HG03432 (cell line): ENCODE measurements at regions not wholly inside any gene's neighbourhood (a gene's known extent, or its start where the extent isn't known, plus 50 kb on each side); places are given as distances from the start of the nearest gene placed in this dataset.
"Not testable (repeated sequence)": the region's sequence is repeated elsewhere in the genome, so short reads cannot be mapped to it uniquely, and the experiment has no call there.

ENCODE experiments used
- ATAC-seq: cut with Tn5 transposase; IDR thresholded peaks from one replicate; pipeline ENCODE4 v1.9.1; 2021; ENCODE audit warnings: mild to moderate bottlenecking, moderate library complexity; ENCODE audit not compliant: unreplicated experiment

DNA sequence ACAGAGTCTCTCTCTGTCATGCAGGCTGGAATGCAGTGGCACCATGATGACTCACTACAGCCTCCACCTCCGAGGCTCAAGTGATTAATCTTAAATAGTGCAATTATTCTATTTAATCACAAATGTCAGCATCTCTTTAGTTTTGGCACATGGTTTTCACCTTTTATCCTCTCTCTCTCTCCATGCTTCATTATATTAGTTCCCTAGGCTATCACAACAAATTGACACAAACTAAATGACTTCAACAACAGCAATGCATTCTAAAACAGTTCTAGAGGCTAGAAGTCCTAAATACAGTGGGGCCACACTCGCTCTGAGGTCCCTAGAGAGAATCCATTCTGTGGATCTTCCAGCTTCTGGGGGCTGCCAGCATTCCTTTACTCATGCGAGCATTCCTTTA is 178.2 kb upstream of the ZNG1F start:
- ATAC-seq = not testable (repeated sequence)

GRCh38 chr9:41361790-41362189 is 172.7 kb upstream of the ZNG1F start:
- ATAC-seq = not testable (repeated sequence)

- ATAC-seq = peak; percentile 60
These were observed 170.0 kb upstream of the ZNG1F start for GRCh38 chr9:41359116-41359515.

- ATAC-seq = not testable (repeated sequence)
These were observed 169.6 kb upstream of the ZNG1F start for GRCh38 chr9:41358682-41359081.

DNA sequence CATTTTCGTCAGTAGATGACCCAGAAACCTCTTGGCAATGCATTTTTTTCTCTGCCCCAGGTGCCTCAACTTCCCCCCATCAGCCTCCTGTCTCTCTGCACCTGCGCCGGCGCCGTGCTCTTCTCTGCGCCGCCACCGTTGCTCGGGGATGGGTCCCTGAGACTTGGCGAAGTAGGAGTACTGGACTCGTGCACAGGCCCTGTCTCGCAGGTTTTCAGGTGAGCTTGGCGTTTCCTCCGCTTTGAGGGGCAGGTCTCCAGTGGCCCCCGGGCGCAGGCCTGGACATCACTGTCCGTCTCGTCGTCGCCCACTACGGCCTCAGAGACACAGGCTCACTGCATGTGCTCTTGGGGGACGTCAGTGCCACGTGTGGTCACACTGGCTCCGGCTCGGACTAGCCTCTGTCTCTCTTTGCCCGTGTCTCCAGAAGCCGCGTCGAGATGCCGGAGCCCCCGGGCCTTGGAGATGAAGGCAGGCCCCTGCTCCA is 168.8 kb upstream of the ZNG1F start:
- not testable (repeated sequence) for ATAC-seq

- ATAC-seq = not testable (repeated sequence)
These were observed 168.2 kb upstream of the ZNG1F start for GRCh38 chr9:41357350-41357748.

DNA sequence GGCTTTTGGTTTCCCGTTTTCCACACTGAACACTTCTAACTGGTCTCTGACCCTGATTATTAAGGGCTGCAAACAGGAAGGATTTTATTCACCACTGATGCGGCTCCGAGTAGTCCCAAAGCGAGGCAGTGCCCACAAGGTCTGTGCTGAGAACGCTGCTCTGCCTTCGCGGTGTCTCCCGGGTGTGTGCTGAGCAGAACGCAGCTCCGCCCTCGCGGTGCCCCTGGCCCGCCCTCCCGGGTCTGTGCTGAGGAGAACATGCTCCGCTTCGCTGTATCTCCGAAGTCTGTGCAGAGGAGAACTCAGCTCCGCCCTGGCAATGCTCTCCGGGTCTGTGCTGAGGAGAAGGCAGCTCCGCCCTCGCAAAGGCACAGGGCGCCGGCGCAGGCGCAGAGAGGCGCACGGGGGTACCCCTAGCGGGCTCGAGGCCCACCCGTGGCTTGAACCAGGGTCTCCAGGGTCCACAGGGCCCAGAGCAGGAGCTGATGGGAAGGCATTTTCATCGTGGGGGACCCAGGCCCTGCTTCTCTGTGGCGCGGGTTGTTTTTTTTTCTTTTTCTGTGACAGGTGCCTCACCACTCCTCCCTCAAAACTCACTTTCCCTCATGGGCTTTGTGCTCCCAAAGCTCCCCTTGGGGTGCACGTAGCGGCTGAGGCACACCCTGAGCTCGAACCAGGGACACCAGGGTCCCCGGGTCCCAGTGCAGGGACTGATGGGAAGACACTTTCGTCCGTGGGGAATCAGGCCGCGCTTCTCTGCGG is 167.7 kb upstream of the ZNG1F start:
- peak; percentile 50 for ATAC-seq

GRCh38 chr9:41355712-41356450 is 166.8 kb upstream of the ZNG1F start:
- peak; percentile 43 for ATAC-seq

DNA sequence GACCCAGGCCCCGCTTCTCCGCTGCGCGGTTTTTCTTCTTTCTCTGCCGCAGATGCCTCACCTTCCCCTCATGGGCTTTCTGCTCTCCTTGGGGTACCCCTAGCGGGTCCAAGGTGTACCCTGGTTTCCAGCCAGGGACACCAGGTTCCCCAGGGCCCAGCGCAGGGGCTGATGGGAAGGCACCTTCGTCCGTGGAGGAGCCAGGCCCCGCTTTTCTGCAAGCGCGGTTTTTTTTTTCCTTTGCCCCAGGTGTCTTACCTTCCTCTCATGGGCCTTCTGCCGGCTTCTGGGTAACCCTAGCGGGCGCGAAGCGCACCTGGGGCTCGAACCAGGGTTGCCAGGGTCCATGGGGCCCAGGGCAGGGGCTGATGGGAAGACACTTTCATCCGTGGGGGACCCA is 165.9 kb upstream of the ZNG1F start:
- not testable (repeated sequence) for ATAC-seq

GRCh38 chr9:41354060-41354934 is 165.2 kb upstream of the ZNG1F start:
- ATAC-seq = not testable (repeated sequence)

DNA sequence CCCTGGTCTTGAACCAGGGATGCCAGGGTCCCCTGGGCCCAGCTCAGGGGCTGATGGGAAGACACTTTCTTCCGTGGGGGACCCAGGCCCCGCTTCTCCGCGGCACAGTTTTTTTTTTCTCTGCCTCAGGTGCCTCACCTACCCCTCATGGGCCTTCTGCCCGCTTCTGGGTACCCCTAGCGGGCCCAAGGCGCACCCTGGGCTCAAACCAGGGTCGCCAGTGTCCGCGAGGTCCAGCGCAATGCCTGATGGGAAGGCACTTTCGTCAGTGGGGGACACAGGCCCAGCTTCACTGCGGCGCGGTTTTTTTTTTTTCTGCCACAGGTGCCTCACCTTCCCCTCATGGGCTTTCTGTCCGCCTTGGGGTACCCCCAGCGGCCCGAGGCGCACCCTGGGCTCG is 163.9 kb upstream of the ZNG1F start:
- not testable (repeated sequence) for ATAC-seq

DNA sequence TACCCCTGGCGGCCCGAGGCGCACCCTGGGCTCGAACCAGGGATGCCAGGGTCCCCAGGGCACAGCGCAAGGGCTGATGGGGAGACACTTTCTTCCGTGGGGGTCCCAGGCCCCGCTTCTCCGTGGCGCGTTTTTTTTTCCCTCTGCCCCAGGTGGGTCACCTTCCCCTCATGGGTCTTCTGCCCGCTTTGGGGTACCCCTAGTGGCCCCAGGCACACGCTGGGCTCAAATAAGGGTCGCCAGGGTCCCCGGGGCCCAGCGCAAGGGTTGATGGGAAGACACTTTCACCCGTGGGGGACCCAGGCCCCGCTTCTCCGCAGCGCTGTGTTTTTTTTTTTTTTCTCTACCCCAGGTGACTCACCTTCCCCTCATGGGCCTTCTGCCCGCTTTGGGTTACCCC is 163.3 kb upstream of the ZNG1F start:
- not testable (repeated sequence) for ATAC-seq

DNA sequence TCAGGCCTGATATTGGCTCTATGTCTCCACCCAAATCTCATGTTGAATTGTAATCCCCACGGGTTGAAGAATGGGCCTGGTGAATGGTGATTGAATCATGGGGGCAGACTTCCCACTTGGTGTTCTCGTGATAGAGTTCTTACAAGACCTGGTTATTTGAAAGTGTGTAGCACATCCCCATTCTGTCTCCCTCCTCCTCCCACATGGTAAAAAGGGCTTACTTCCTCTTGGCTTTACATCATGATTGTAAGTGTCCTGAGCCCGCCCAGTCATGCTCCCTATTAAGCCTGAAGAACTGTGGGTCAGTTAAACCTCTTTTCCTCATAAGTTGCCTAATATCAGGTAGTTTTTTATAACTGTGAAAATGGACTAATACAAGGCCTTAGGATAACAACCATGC is 158.8 kb upstream of the ZNG1F start:
- ATAC-seq = not testable (repeated sequence)

DNA sequence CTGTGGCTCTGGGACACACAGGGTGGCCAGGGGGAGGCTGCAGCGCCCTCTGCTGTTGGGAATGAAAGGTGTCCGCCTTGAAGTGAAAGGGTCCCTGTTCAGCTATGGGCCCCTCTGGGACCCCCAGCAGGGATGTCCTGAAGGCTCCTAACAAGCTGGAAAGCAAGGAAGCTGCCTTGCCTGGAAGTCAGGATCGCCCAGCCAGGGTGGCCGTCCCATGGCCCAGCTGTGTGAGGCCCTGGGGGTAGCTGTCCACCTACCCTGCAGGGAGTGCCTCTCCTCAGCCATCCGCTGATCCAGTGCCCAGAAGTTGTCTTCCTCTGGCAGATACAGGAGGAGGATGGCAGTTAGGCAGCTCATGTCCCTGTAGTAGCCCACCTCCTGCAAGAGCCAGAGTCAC is 143.4 kb upstream of the ZNG1F start:
- ATAC-seq = not testable (repeated sequence)

GRCh38 chr9:41321277-41321676 is 132.2 kb upstream of the ZNG1F start:
- not testable (repeated sequence) for ATAC-seq

- ATAC-seq = not testable (repeated sequence)
These were observed 119.8 kb upstream of the ZNG1F start for GRCh38 chr9:41308953-41309352.

GRCh38 chr9:41285744-41286143 is 96.6 kb upstream of the ZNG1F start:
- not testable (repeated sequence) for ATAC-seq

- ATAC-seq = not testable (repeated sequence)
These were observed 91.5 kb upstream of the ZNG1F start for GRCh38 chr9:41280299-41281238.

- not testable (repeated sequence) for ATAC-seq
These were observed 90.3 kb upstream of the ZNG1F start for GRCh38 chr9:41279437-41279836.

DNA sequence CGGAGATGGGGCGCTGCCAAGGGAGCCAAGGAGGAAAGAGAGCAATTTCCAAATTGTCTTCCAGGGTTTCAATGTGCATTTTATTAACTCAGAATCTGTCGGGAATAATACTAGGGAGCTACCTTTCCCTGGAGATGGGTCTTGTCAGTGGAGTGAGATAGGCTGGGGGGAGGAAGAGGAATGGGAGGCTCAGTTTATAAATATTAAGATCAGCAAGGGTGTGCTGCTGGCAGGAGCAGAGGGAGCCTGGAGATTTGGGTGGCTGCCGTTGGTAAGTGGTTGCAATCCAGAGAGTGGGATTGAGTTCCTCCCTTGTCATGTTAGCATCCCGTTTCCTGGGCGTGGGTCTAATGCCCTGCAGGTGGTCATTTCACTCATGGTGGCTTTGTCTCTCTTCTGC is 89.9 kb upstream of the ZNG1F start:
- ATAC-seq = not testable (repeated sequence)
